GM10266 (cell line): ENCODE measurements at regions not wholly inside any gene's neighbourhood (a gene's known extent, or its start where the extent isn't known, plus 50 kb on each side); places are given as distances from the start of the nearest gene placed in this dataset.

Experiments used
- DNase-seq: peaks from one replicate; pipeline ENCODE4 v3.0.0; 2012; ENCODE audit errors: extremely low spot score
- CTCF ChIP-seq: IDR thresholded peaks from 2 replicates; pipeline ENCODE4 v1.5.1; 2012; ENCODE audit warnings: mild to moderate bottlenecking, low read depth; ENCODE audit not compliant: control insufficient read depth, insufficient read depth; ENCODE audit errors: missing control alignments

- no peak for TF ChIP-seq CTCF
These were observed 742.6 kb downstream of the FAT4 start for GRCh38 chr4:126057371-126057770.

GRCh38 chr4:126058596-126058995 lies 743.8 kb downstream of the FAT4 start:
- DNase-seq = no peak
- TF ChIP-seq CTCF = no peak

More at GRCh38 chr4:126057371-126057770, 742.6 kb downstream of the FAT4 start:
- no peak for DNase-seq

- DNase-seq = no peak
- no peak for TF ChIP-seq CTCF
These were observed 746.9 kb downstream of the FAT4 start for GRCh38 chr4:126061655-126062054.

GRCh38 chr4:126065016-126065415 lies 750.3 kb downstream of the FAT4 start:
- TF ChIP-seq CTCF = no peak

GRCh38 chr4:126071346-126072333 lies 756.9 kb downstream of the FAT4 start:
- no peak for TF ChIP-seq CTCF
- no peak for DNase-seq

More at GRCh38 chr4:126065016-126065415, 750.3 kb downstream of the FAT4 start:
- no peak for DNase-seq

- no peak for DNase-seq
- no peak for TF ChIP-seq CTCF
These were observed 766.6 kb downstream of the FAT4 start for GRCh38 chr4:126081336-126081735.

- no peak for TF ChIP-seq CTCF
- DNase-seq = no peak
These were observed 771.3 kb downstream of the FAT4 start for GRCh38 chr4:126086041-126086440.
